T follicular helper cell (primary cell): ENCODE measurements at regions not wholly inside any gene's neighbourhood (a gene's known extent, or its start where the extent isn't known, plus 50 kb on each side); places are given as distances from the start of the nearest gene placed in this dataset.
"Not testable (repeated sequence)": the region's sequence is repeated elsewhere in the genome, so short reads cannot be mapped to it uniquely, and the experiment has no call there.

ENCODE experiments used
- DNase-seq: peaks from one replicate; pipeline ENCODE4 v3.0.0-alpha.2; 2020; ENCODE audit warnings: low read depth

- no peak for DNase-seq
Measured at GRCh38 chr5:8561854-8562253, 692.9 kb downstream of the MTRR start.

GRCh38 chr5:8563540-8563939 lies 694.6 kb downstream of the MTRR start:
- DNase-seq, result not testable (repeated sequence)

- no peak for DNase-seq
Measured at GRCh38 chr5:8568858-8569257, 699.9 kb downstream of the MTRR start.

GRCh38 chr5:8570528-8570927 lies 701.6 kb downstream of the MTRR start:
- no peak for DNase-seq

- no peak for DNase-seq
Measured at GRCh38 chr5:8576178-8576577, 707.2 kb downstream of the MTRR start.

- no peak for DNase-seq
Measured at GRCh38 chr5:8577792-8578191, 708.8 kb downstream of the MTRR start.

- no peak for DNase-seq
Measured at GRCh38 chr5:8580298-8580697, 711.4 kb downstream of the MTRR start.

- no peak for DNase-seq
Measured at GRCh38 chr5:8581047-8581446, 712.1 kb downstream of the MTRR start.

- DNase-seq, result no peak
Measured at GRCh38 chr5:8585230-8586018, 716.5 kb downstream of the MTRR start.

- no peak for DNase-seq
Measured at GRCh38 chr5:8590959-8591358, 722.0 kb downstream of the MTRR start.

- no peak for DNase-seq
Measured at GRCh38 chr5:8598356-8598755, 729.4 kb downstream of the MTRR start.

- no peak for DNase-seq
Measured at GRCh38 chr5:8598996-8599395, 730.0 kb downstream of the MTRR start.

- no peak for DNase-seq
Measured at GRCh38 chr5:8600843-8601242, 731.9 kb downstream of the MTRR start.

- DNase-seq, result no peak
Measured at GRCh38 chr5:8601831-8602354, 732.9 kb downstream of the MTRR start.

GRCh38 chr5:8606231-8606630 lies 737.3 kb downstream of the MTRR start:
- DNase-seq, result no peak

- no peak for DNase-seq
Measured at GRCh38 chr5:8611067-8611466, 742.1 kb downstream of the MTRR start.

- no peak for DNase-seq
Measured at GRCh38 chr5:8613078-8613685, 744.2 kb downstream of the MTRR start.

GRCh38 chr5:8615142-8615858 lies 746.4 kb downstream of the MTRR start:
- DNase-seq, result no peak

GRCh38 chr5:8628521-8628920 lies 759.6 kb downstream of the MTRR start:
- no peak for DNase-seq

GRCh38 chr5:8633259-8633658 lies 764.3 kb downstream of the MTRR start:
- no peak for DNase-seq

GRCh38 chr5:8633696-8634095 lies 764.7 kb downstream of the MTRR start:
- no peak for DNase-seq

- DNase-seq, result no peak
Measured at GRCh38 chr5:8634219-8634618, 765.3 kb downstream of the MTRR start.
